Neural cell (in vitro differentiated cells): ENCODE measurements at regions not wholly inside any gene's neighbourhood (a gene's known extent, or its start where the extent isn't known, plus 50 kb on each side); places are given as distances from the start of the nearest gene placed in this dataset.

Experiments
- H2AFZ ChIP-seq: fragments of 200-600, 300-800 bp; sonication (generic), shearing (Covaris generic); 2 replicates; pipeline ENCODE4 v1.6.0; 2014; ENCODE audit warnings: low read depth, mild to moderate bottlenecking, antibody characterized with exemption, low read length, moderate library complexity
- H3F3A ChIP-seq: fragments of 200-600 bp; shearing (Covaris generic); 2 replicates; pipeline ENCODE4 v1.6.1; 2016; ENCODE audit warnings: mild to moderate bottlenecking, moderate library complexity, mixed read lengths, antibody characterized with exemption, low read length; ENCODE audit not compliant: insufficient read depth, poor library complexity, severe bottlenecking
- H3K27ac ChIP-seq: fragments of 200-600, 300-800 bp; sonication (generic), shearing (Covaris generic); 2 replicates; pipeline ENCODE4 v1.5.1; 2014; ENCODE audit warnings: mild to moderate bottlenecking, low read length, moderate library complexity
- H3K27me3 ChIP-seq: fragments of 300-800, 200-600 bp; sonication (generic), shearing (Covaris generic); 2 replicates; pipeline ENCODE4 v1.6.0; 2014; ENCODE audit warnings: mild to moderate bottlenecking, low read depth, low read length, moderate library complexity; ENCODE audit not compliant: insufficient read depth
- H3K36me3 ChIP-seq: fragments of 300-800, 200-600 bp; sonication (generic), shearing (Covaris generic); 2 replicates; pipeline ENCODE4 v1.5.1; 2014; ENCODE audit warnings: mild to moderate bottlenecking, antibody characterized with exemption, low read length, moderate library complexity; ENCODE audit not compliant: insufficient read depth
- H3K4me2 ChIP-seq: fragments of 300-800, 200-600 bp; sonication (generic), shearing (Covaris generic); 2 replicates; pipeline ENCODE4 v1.6.0; 2014; ENCODE audit warnings: mild to moderate bottlenecking, low read length
- H3K4me3 ChIP-seq: fragments of 300-800, 200-600 bp; sonication (generic), shearing (Covaris generic); 2 replicates; pipeline ENCODE4 v1.5.1; 2014; ENCODE audit warnings: mild to moderate bottlenecking, low read length, moderate library complexity
- H3K79me2 ChIP-seq: fragments of 200-600 bp; shearing (Covaris generic); replicated peaks from 2 replicates; pipeline ENCODE4 v1.6.0; 2014; ENCODE audit warnings: mild to moderate bottlenecking, low read length, moderate library complexity; ENCODE audit not compliant: insufficient read depth
- H3K9ac ChIP-seq: fragments of 300-800, 200-600 bp; sonication (generic), shearing (Covaris generic); 2 replicates; pipeline ENCODE4 v1.6.1; 2016; ENCODE audit warnings: mild to moderate bottlenecking, low read length, mixed read lengths
- H3K9me2 ChIP-seq: fragments of 200-600 bp; shearing (Covaris generic); 2 replicates; pipeline ENCODE4 v1.6.1; 2016; ENCODE audit warnings: mild to moderate bottlenecking, low read length, mixed read lengths; ENCODE audit not compliant: insufficient read depth
- H3K9me3 ChIP-seq: fragments of 200-600, 300-800 bp; sonication (generic), shearing (Covaris generic); 2 replicates; pipeline ENCODE4 v1.6.1; 2016; ENCODE audit warnings: mild to moderate bottlenecking, mixed run types, low read length, moderate library complexity, mixed read lengths
- H4K20me1 ChIP-seq: fragments of 200-600 bp; shearing (Covaris generic); 2 replicates; pipeline ENCODE4 v1.6.1; 2016; ENCODE audit warnings: mild to moderate bottlenecking, mixed run types; ENCODE audit not compliant: insufficient read depth
- EP300 ChIP-seq: fragments of 450-650 bp; conservative IDR thresholded peaks from 2 replicates; pipeline ENCODE4 v1.6.1; 2014; ENCODE audit warnings: antibody characterized with exemption, mild to moderate bottlenecking, moderate library complexity; ENCODE audit not compliant: poor library complexity, severe bottlenecking
- EZH2 ChIP-seq: fragments of 200-600, 300-800 bp; shearing (Covaris generic), sonication (generic); IDR thresholded peaks from 2 replicates; pipeline ENCODE4 v1.6.1; 2014; ENCODE audit warnings: antibody characterized with exemption, low read length, borderline replicate concordance, mild to moderate bottlenecking; ENCODE audit not compliant: insufficient read depth, poor library complexity, severe bottlenecking
- MXI1 ChIP-seq: fragments of 450-650 bp; conservative IDR thresholded peaks from 2 replicates; pipeline ENCODE4 v1.6.1; 2014; ENCODE audit warnings: antibody characterized with exemption, mild to moderate bottlenecking; ENCODE audit not compliant: poor library complexity, severe bottlenecking
- POLR2AphosphoS5 ChIP-seq: IDR thresholded peaks from 2 replicates; pipeline ENCODE4 v1.6.1; 2012
- RAD21 ChIP-seq: fragments of 450-650 bp; conservative IDR thresholded peaks from 2 replicates; pipeline ENCODE4 v1.6.1; 2014; ENCODE audit warnings: antibody characterized with exemption, mild to moderate bottlenecking, moderate library complexity
- SMC3 ChIP-seq: fragments of 450-650 bp; conservative IDR thresholded peaks from 2 replicates; pipeline ENCODE4 v1.6.1; 2014; ENCODE audit warnings: antibody characterized with exemption, mild to moderate bottlenecking, moderate library complexity; ENCODE audit not compliant: poor library complexity
- TAF1 ChIP-seq: IDR thresholded peaks from 2 replicates; pipeline ENCODE4 v1.6.1; 2012; ENCODE audit warnings: low read depth
- TF ChIP-seq, protein P1 (sequence below): fragments of 450-650 bp; IDR thresholded peaks from 2 replicates; pipeline ENCODE4 v1.5.1; 2014; ENCODE audit warnings: antibody characterized with exemption, mild to moderate bottlenecking, moderate library complexity; ENCODE audit not compliant: poor library complexity, severe bottlenecking
- TF ChIP-seq, protein P2 (sequence below): IDR thresholded peaks from 2 replicates; pipeline ENCODE4 v1.6.1; 2012; ENCODE audit warnings: borderline replicate concordance

DNA sequence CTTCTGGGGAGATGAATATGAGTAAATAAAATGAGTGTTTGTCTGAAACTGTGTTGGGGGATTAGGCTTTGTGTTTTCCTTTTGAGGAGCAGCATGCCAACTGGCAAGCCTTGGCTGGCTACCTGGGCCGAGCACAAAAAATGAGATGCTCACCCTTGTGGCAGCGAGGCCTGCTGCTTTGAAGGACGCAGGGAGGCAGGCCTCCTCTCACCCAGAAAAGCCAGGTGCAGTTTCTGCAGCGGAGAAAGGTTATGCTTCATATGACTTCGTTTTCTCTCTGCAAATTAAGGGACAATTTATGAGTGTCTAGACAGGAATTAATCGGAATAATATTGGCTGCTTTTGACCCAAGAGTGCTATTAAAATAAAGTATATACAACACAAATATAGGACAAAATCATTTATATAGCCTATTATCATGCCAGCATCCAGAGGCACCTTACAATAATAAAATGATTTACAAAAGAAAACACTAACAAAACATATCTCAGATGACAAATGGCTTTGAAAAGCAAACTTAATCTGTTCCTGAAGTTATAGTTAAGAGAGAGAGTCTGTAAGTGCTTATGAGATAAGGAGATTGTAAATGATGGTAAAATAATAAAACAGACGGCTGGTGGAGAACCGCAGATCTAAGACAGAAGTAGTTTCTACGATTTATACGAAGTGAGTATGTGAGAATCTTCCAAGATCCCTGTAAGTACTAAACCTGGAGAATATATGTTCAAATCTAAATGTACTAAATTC is 682.8 kb upstream of the NR2F2 start:
- Histone ChIP-seq H4K20me1 (no peaks in the 10 kb centered on the region), H3K27ac (no peak overlapping the region), H3K9me2 (no peaks in the 10 kb centered on the region), H3K36me3 (no peaks in the 10 kb centered on the region), H3K79me2 (no peaks in the 10 kb centered on the region), H3K9ac (no peak overlapping the region), H3K9me3 (no peaks in the 10 kb centered on the region), H3F3A (no peaks in the 10 kb centered on the region), H3K4me2 (no peak overlapping the region), H2AFZ (no peak overlapping the region), H3K27me3 (no peaks in the 10 kb centered on the region), H3K4me3 (no peak overlapping the region)
- TF ChIP-seq EP300 (no peak), RAD21 (no peak), SMC3 (no peak), EZH2 (no peak), TAF1 (no peak), MXI1 (no peak), POLR2AphosphoS5 (no peak)
- TF ChIP-seq, protein P1, sequence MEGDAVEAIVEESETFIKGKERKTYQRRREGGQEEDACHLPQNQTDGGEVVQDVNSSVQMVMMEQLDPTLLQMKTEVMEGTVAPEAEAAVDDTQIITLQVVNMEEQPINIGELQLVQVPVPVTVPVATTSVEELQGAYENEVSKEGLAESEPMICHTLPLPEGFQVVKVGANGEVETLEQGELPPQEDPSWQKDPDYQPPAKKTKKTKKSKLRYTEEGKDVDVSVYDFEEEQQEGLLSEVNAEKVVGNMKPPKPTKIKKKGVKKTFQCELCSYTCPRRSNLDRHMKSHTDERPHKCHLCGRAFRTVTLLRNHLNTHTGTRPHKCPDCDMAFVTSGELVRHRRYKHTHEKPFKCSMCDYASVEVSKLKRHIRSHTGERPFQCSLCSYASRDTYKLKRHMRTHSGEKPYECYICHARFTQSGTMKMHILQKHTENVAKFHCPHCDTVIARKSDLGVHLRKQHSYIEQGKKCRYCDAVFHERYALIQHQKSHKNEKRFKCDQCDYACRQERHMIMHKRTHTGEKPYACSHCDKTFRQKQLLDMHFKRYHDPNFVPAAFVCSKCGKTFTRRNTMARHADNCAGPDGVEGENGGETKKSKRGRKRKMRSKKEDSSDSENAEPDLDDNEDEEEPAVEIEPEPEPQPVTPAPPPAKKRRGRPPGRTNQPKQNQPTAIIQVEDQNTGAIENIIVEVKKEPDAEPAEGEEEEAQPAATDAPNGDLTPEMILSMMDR, result no peak
- TF ChIP-seq, protein P2, sequence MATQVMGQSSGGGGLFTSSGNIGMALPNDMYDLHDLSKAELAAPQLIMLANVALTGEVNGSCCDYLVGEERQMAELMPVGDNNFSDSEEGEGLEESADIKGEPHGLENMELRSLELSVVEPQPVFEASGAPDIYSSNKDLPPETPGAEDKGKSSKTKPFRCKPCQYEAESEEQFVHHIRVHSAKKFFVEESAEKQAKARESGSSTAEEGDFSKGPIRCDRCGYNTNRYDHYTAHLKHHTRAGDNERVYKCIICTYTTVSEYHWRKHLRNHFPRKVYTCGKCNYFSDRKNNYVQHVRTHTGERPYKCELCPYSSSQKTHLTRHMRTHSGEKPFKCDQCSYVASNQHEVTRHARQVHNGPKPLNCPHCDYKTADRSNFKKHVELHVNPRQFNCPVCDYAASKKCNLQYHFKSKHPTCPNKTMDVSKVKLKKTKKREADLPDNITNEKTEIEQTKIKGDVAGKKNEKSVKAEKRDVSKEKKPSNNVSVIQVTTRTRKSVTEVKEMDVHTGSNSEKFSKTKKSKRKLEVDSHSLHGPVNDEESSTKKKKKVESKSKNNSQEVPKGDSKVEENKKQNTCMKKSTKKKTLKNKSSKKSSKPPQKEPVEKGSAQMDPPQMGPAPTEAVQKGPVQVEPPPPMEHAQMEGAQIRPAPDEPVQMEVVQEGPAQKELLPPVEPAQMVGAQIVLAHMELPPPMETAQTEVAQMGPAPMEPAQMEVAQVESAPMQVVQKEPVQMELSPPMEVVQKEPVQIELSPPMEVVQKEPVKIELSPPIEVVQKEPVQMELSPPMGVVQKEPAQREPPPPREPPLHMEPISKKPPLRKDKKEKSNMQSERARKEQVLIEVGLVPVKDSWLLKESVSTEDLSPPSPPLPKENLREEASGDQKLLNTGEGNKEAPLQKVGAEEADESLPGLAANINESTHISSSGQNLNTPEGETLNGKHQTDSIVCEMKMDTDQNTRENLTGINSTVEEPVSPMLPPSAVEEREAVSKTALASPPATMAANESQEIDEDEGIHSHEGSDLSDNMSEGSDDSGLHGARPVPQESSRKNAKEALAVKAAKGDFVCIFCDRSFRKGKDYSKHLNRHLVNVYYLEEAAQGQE, result no peak

DNA sequence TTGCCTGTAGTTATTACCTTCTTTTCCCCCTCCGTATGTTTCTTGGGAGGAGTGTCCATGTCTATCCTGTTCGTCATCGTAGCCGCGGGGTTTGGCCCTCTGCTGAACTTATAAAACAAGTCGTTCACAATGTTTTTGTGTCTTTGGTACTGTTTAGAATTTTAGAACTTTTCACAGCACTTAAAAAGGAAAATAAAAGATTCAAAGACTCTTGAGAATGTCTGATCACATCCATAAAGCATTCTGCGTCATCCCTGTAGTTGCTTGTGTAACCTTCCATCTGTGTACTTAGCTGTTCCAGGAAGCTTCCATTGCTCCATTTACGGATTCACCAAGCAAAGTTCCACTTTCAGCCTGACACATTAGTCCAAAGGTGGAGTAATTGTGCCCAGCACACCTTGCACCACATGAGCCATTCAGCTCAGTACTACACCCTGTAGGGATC is 677.1 kb upstream of the NR2F2 start:
- Histone ChIP-seq H3K9me2 (no peaks in the 10 kb centered on the region), H3K9me3 (no peaks in the 10 kb centered on the region), H3K79me2 (no peaks in the 10 kb centered on the region), H3F3A (no peaks in the 10 kb centered on the region), H3K9ac (no peak overlapping the region), H2AFZ (no peak overlapping the region), H3K36me3 (no peaks in the 10 kb centered on the region), H3K27ac (no peak overlapping the region), H4K20me1 (no peaks in the 10 kb centered on the region), H3K4me2 (no peak overlapping the region), H3K27me3 (no peaks in the 10 kb centered on the region), H3K4me3 (no peak overlapping the region)
- no peak for TF ChIP-seq RAD21
- TF ChIP-seq, protein P2, result no peak
